OCI-LY7 (cell line): ENCODE measurements at regions not wholly inside any gene's neighbourhood (a gene's known extent, or its start where the extent isn't known, plus 50 kb on each side); places are given as distances from the start of the nearest gene placed in this dataset.
A peak's percentile ranks its signal among the peaks of the same experiment; 100 is the strongest.
"Not testable (repeated sequence)": the region's sequence is repeated elsewhere in the genome, so short reads cannot be mapped to it uniquely, and the experiment has no call there.

Experiments
- BruUV-seq: library from RNA; stranded (reverse); fragments of 400-500 nt; replicated peaks from 2 replicates; lab custom pipeline; 2021; lab: Mats Ljungman, UMichigan
- CTCF ChIA-PET: fragments of 300-600 bp; sonication (Branson Sonifier 250); formaldehyde crosslinking; loops from one replicate; lab custom pipeline; 2022; ENCODE audit warnings: antibody characterized with exemption; ENCODE audit not compliant: unreplicated experiment; lab: Charles Lee
- POLR2A ChIA-PET: fragments of 300-600 bp; sonication (Branson Sonifier 250); formaldehyde crosslinking; loops from one replicate; lab custom pipeline; 2022; ENCODE audit warnings: antibody characterized with exemption; lab: Charles Lee
- DNase-seq: peaks from one replicate; pipeline ENCODE4 v3.0.0-alpha.2; 2015; ENCODE audit warnings: low spot score
- H2AFZ ChIP-seq: fragments of 200-600 bp; sonication (generic), shearing (Covaris generic); 2 replicates; pipeline ENCODE4 v1.6.1; 2014; ENCODE audit warnings: mild to moderate bottlenecking, antibody characterized with exemption, low read length, moderate library complexity
- H3K27ac ChIP-seq: fragments of 200-600 bp; sonication (generic); 2 replicates; pipeline ENCODE4 v1.5.1; 2014; ENCODE audit warnings: mixed run types, low read depth, mild to moderate bottlenecking, moderate library complexity, low read length, inconsistent platforms; ENCODE audit not compliant: poor library complexity, severe bottlenecking
- H3K36me3 ChIP-seq: fragments of 200-600 bp; sonication (generic); 2 replicates; pipeline ENCODE4 v1.6.1; 2014; ENCODE audit warnings: mild to moderate bottlenecking, antibody characterized with exemption, low read length, moderate library complexity, mixed read lengths; ENCODE audit not compliant: insufficient read depth
- H3K4me1 ChIP-seq: fragments of 200-600 bp; sonication (generic); 2 replicates; pipeline ENCODE4 v1.5.1; 2014; ENCODE audit warnings: mild to moderate bottlenecking, low read length; ENCODE audit not compliant: insufficient read depth, poor library complexity, severe bottlenecking
- H3K4me2 ChIP-seq: fragments of 200-600 bp; sonication (generic); 2 replicates; pipeline ENCODE4 v1.6.1; 2014; ENCODE audit warnings: mild to moderate bottlenecking, low read length
- H3K4me3 ChIP-seq: fragments of 200-600 bp; sonication (generic); 2 replicates; pipeline ENCODE4 v1.5.1; 2014; ENCODE audit warnings: mild to moderate bottlenecking, low read depth, low read length; ENCODE audit not compliant: poor library complexity, severe bottlenecking
- H3K79me2 ChIP-seq: fragments of 200-600 bp; sonication (generic); 2 replicates; pipeline ENCODE4 v1.6.1; 2016; ENCODE audit warnings: low read depth, mild to moderate bottlenecking, low read length, moderate library complexity, mixed read lengths; ENCODE audit not compliant: insufficient read depth
- H3K9me2 ChIP-seq: fragments of 200-600 bp; sonication (generic); 2 replicates; pipeline ENCODE4 v1.6.1; 2016; ENCODE audit warnings: mild to moderate bottlenecking, low read length, mixed read lengths; ENCODE audit not compliant: insufficient read depth
- H3K9me3 ChIP-seq: fragments of 200-600 bp; sonication (generic); 2 replicates; pipeline ENCODE4 v1.6.1; 2014; ENCODE audit warnings: mild to moderate bottlenecking, mixed run types, low read length, mixed read lengths
- H4K20me1 ChIP-seq: fragments of 200-600 bp; sonication (generic); 2 replicates; pipeline ENCODE4 v1.6.1; 2014; ENCODE audit warnings: mild to moderate bottlenecking, antibody characterized with exemption, low read length, moderate library complexity, mixed read lengths; ENCODE audit not compliant: insufficient read depth
- CTCF ChIP-seq: fragments of 200-600 bp; sonication (generic); conservative IDR thresholded peaks from 2 replicates; pipeline ENCODE4 v1.5.1; 2014; ENCODE audit warnings: mild to moderate bottlenecking, antibody characterized with exemption, low read length, moderate library complexity, mixed read lengths
- EZH2phosphoT487 ChIP-seq: fragments of 200-600 bp; sonication (generic); IDR thresholded peaks from 2 replicates; pipeline ENCODE4 v1.6.1; 2018; ENCODE audit warnings: low read depth, borderline replicate concordance, mild to moderate bottlenecking, mixed run types, antibody characterized with exemption, low read length, moderate library complexity, mixed read lengths
- intact Hi-C: fragments of 100-400 bp; cut with micrococcal nuclease; formaldehyde crosslinking; loops from one replicate; pipeline ENCODE4 v1.10.0; 2022; ENCODE audit not compliant: unreplicated experiment

DNA sequence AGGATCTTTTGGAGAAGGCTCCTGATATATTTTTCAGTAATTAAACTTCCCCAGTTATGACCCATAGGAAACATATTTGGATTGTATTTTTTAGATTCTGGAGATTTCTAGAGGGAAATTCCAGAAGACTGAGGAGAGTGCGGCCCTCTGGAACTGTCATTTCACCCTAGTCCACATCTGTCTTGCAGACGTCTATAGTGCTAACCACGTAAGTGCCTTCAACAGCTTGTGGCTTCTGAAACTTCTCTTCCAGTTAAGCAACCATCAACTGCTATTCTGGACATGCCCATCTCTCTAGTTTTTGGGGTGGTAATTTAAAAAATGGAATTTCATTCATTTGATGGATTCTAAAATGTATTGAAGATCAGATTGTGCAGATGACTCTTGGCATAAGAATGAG lies 1098.8 kb downstream of the TMEM121 start:
- no peak overlapping the region for H2AFZ ChIP-seq
- no peak overlapping the region for H3K4me2 ChIP-seq
- CTCF ChIA-PET: no interaction called here
- intact Hi-C loops: no loop called here
- H3K9me2 ChIP-seq: no peaks in the 10 kb centered on the region
- no peak overlapping the region for H3K27ac ChIP-seq
- H3K4me1 ChIP-seq: no peaks in the 10 kb centered on the region
- POLR2A ChIA-PET: no interaction called here
- TF ChIP-seq CTCF (no peak), EZH2phosphoT487 (no peak)
- H3K9me3 ChIP-seq: no peaks in the 10 kb centered on the region
- no peaks in the 10 kb centered on the region for H4K20me1 ChIP-seq
- no peaks in the 10 kb centered on the region for H3K79me2 ChIP-seq
- no peaks in the 10 kb centered on the region for H3K36me3 ChIP-seq
- H3K4me3 ChIP-seq: no peak overlapping the region
- no TSS peak for BruUV-seq
- no peak for DNase-seq

- CTCF ChIA-PET, H3K4me2 ChIP-seq: not testable (repeated sequence)
These were observed 1100.1 kb downstream of the TMEM121 start for GRCh38 chr14:106626469-106626868.

GRCh38 chr14:106626942-106627588 lies 1100.7 kb downstream of the TMEM121 start:
- peak; percentile 62 for TF ChIP-seq CTCF
- H3K36me3 ChIP-seq, H3K9me2 ChIP-seq, H3K4me1 ChIP-seq, H2AFZ ChIP-seq, H3K9me3 ChIP-seq, H3K27ac ChIP-seq, H3K79me2 ChIP-seq, H3K4me2 ChIP-seq, BruUV-seq, CTCF ChIA-PET, intact Hi-C loops, H3K4me3 ChIP-seq, H4K20me1 ChIP-seq: not testable (repeated sequence)
- POLR2A ChIA-PET: interaction anchor here (0.6 kb wide), 1 partner anchor 140 kb away, joined by 4 read pairs; no protein-coding TSS in a partner anchor
- peak; percentile 67 for DNase-seq

More at GRCh38 chr14:106626469-106626868, 1100.1 kb downstream of the TMEM121 start:
- H3K9me3 ChIP-seq, DNase-seq, H3K27ac ChIP-seq, H4K20me1 ChIP-seq, H3K36me3 ChIP-seq, H3K79me2 ChIP-seq, H2AFZ ChIP-seq, intact Hi-C loops, H3K4me3 ChIP-seq, BruUV-seq, H3K9me2 ChIP-seq, H3K4me1 ChIP-seq: not testable (repeated sequence)
- POLR2A ChIA-PET: interaction anchor here (0.6 kb wide), 1 partner anchor 140 kb away, joined by 4 read pairs; no protein-coding TSS in a partner anchor
